Tibial nerve (tissue), 4 donors: ENCODE measurements at regions not wholly inside any gene's neighbourhood (a gene's known extent, or its start where the extent isn't known, plus 50 kb on each side); places are given as distances from the start of the nearest gene placed in this dataset.

Experiments
- DNase-seq, 2 donors: peaks; one replicate each; pipeline ENCODE4 v3.0.0-alpha.2; 2019; ENCODE audit warnings: low spot score in 2 of 2
- H3K27ac ChIP-seq, 4 donors: fragments of 200-600 bp; sonication (generic) in 3 of 4; one replicate each; pipeline ENCODE4 v1.5.1; 2017 to 2019; ENCODE audit warnings: mild to moderate bottlenecking in 1 of 4
- H3K27me3 ChIP-seq, 2 donors: fragments of 200-600 bp; sonication (generic) in 1 of 2; one replicate each; pipeline versions ENCODE4 v1.5.1 to v1.6.0; 2017 to 2019
- H3K36me3 ChIP-seq, 3 donors: fragments of 200-600 bp; sonication (generic); one replicate each; pipeline ENCODE4 v1.5.1; 2018 to 2019
- H3K4me1 ChIP-seq, 4 donors: fragments of 200-600 bp; sonication (generic) in 3 of 4; one replicate each; pipeline ENCODE4 v1.5.1; 2017 to 2019
- H3K4me3 ChIP-seq, 4 donors: fragments of 200-600 bp; sonication (generic) in 3 of 4; one replicate each; pipeline ENCODE4 v1.5.1; 2017 to 2019; ENCODE audit warnings: mild to moderate bottlenecking in 1 of 4, moderate library complexity in 1 of 4
- H3K9me3 ChIP-seq, 4 donors: fragments of 200-600 bp; sonication (generic) in 3 of 4; one replicate each; pipeline ENCODE4 v1.5.1; 2017 to 2019
- CTCF ChIP-seq, 5 experiments: fragments of 200-600 bp in 3 of 5; fragments of 450-650 bp in 2 of 5; sonication (generic) in 3 of 5; IDR thresholded peaks; one replicate each; pipeline ENCODE4 v1.5.1; 2016 to 2019; ENCODE audit warnings: antibody characterized with exemption in 5 of 5, mild to moderate bottlenecking in 3 of 5, moderate library complexity in 2 of 5
- EP300 ChIP-seq, 2 donors: sonication (generic); formaldehyde crosslinking; IDR thresholded peaks; one replicate each; pipeline ENCODE4 v1.6.1; 2017; ENCODE audit warnings: antibody characterized with exemption in 2 of 2, mild to moderate bottlenecking in 1 of 2
- POLR2A ChIP-seq, 2 donors: fragments of 450-650 bp; IDR thresholded peaks; one replicate each; pipeline ENCODE4 v1.6.1; 2017; ENCODE audit warnings: antibody characterized with exemption in 2 of 2, mild to moderate bottlenecking in 2 of 2, moderate library complexity in 2 of 2
- WGBS, 2 donors: methylation state at CpG; one replicate each; pipeline ENCODE4 v1.1.5; 2018; 5-methylcytosine and 5-hydroxymethylcytosine counted together

- no peaks in the 10 kb centered on the region for H3K27me3 ChIP-seq
- no peaks in the 10 kb centered on the region for H3K4me1 ChIP-seq
- WGBS, 2 donors, result 73 to 75% methylated on average over 1 of the region's 1 CpG
- H3K36me3 ChIP-seq, result no peaks in the 10 kb centered on the region
- peaks cover 0 to 3% (median 0%) of the 10 kb centered on the region in 4 donors for H3K9me3 ChIP-seq
- H3K4me3 ChIP-seq, result no peak overlapping the region
- TF ChIP-seq EP300 (IDR thresholded peaks at IDR 0.05) (no peak), CTCF (IDR thresholded peaks at IDR 0.05) (no peak), POLR2A (IDR thresholded peaks at IDR 0.05) (no peak)
- DNase-seq, result no peak
- H3K27ac ChIP-seq, result no peak overlapping the region
Measured at GRCh38 chr17:69703751-69704150, 289.3 kb downstream of the MAP2K6 start.

- Histone ChIP-seq H3K9me3 (no peaks in the 10 kb centered on the region), H3K4me1 (no peaks in the 10 kb centered on the region), H3K36me3 (no peaks in the 10 kb centered on the region), H3K27ac (no peak overlapping the region), H3K4me3 (no peak overlapping the region), H3K27me3 (no peaks in the 10 kb centered on the region)
- no peak for DNase-seq
- TF ChIP-seq CTCF (IDR thresholded peaks at IDR 0.05) (no peak), EP300 (IDR thresholded peaks at IDR 0.05) (no peak), POLR2A (IDR thresholded peaks at IDR 0.05) (no peak)
- 68 to 74% methylated on average over 1 of the region's 1 CpG for WGBS, 2 donors
Measured at GRCh38 chr17:69704935-69705334, 290.4 kb downstream of the MAP2K6 start.

GRCh38 chr17:69706127-69706526 lies 291.6 kb downstream of the MAP2K6 start:
- no peak for TF ChIP-seq CTCF (IDR thresholded peaks at IDR 0.05)
- no peak for TF ChIP-seq EP300 (IDR thresholded peaks at IDR 0.05)
- TF ChIP-seq POLR2A (IDR thresholded peaks at IDR 0.05), result no peak
- DNase-seq, result no peak
- H3K4me1 ChIP-seq, result no peaks in the 10 kb centered on the region
- no peaks in the 10 kb centered on the region for H3K27me3 ChIP-seq
- no peak overlapping the region for H3K27ac ChIP-seq
- no peaks in the 10 kb centered on the region for H3K9me3 ChIP-seq
- no peak overlapping the region for H3K4me3 ChIP-seq
- WGBS, 2 donors, result 84 to 96% methylated on average over 2 of the region's 2 CpGs
- no peaks in the 10 kb centered on the region for H3K36me3 ChIP-seq

GRCh38 chr17:69709441-69709840 lies 294.9 kb downstream of the MAP2K6 start:
- H3K9me3 ChIP-seq, result no peaks in the 10 kb centered on the region

GRCh38 chr17:69710926-69711325 lies 296.4 kb downstream of the MAP2K6 start:
- WGBS, 2 donors, result 74 to 80% methylated on average over 2 of the region's 2 CpGs
- no peaks in the 10 kb centered on the region for H3K36me3 ChIP-seq
- peaks cover 0 to 5% (median 0%) of the 10 kb centered on the region in 4 donors for H3K4me1 ChIP-seq
- no peaks in the 10 kb centered on the region for H3K27me3 ChIP-seq
- H3K4me3 ChIP-seq, result no peak overlapping the region
- DNase-seq, result no peak
- no peak for TF ChIP-seq POLR2A (IDR thresholded peaks at IDR 0.05)
- no peak for TF ChIP-seq CTCF (IDR thresholded peaks at IDR 0.05)
- H3K27ac ChIP-seq, result no peak overlapping the region
- H3K9me3 ChIP-seq, result no peaks in the 10 kb centered on the region

More at GRCh38 chr17:69709441-69709840, 294.9 kb downstream of the MAP2K6 start:
- no peaks in the 10 kb centered on the region for H3K27me3 ChIP-seq
- 74 to 78% methylated on average over 6 of the region's 6 CpGs for WGBS, 2 donors
- H3K27ac ChIP-seq, result no peak overlapping the region
- peaks cover 0 to 5% (median 0%) of the 10 kb centered on the region in 4 donors for H3K4me1 ChIP-seq
- DNase-seq, result no peak
- H3K4me3 ChIP-seq, result no peak overlapping the region
- H3K36me3 ChIP-seq, result no peaks in the 10 kb centered on the region
- no peak for TF ChIP-seq POLR2A (IDR thresholded peaks at IDR 0.05)
- TF ChIP-seq EP300 (IDR thresholded peaks at IDR 0.05), result no peak
- TF ChIP-seq CTCF (IDR thresholded peaks at IDR 0.05), result no peak
